GM23338 (cell line): ENCODE measurements at regions not wholly inside any gene's neighbourhood (a gene's known extent, or its start where the extent isn't known, plus 50 kb on each side); places are given as distances from the start of the nearest gene placed in this dataset.

ENCODE experiments used
- EZH2 ChIP-seq: fragments of 200-600 bp; sonication (generic); IDR thresholded peaks from one replicate; pipeline ENCODE4 v1.8.0; 2017; ENCODE audit warnings: antibody characterized with exemption, mild to moderate bottlenecking, low read depth; ENCODE audit not compliant: unreplicated experiment
- POLR2AphosphoS5 ChIP-seq: IDR thresholded peaks from 2 replicates; pipeline ENCODE4 v1.6.1; 2016; ENCODE audit warnings: antibody characterized with exemption, low read depth
- TF ChIP-seq, protein P1 (sequence below): IDR thresholded peaks from one replicate; pipeline ENCODE4 v1.6.1; 2018; ENCODE audit warnings: antibody characterized with exemption; ENCODE audit not compliant: unreplicated experiment

DNA sequence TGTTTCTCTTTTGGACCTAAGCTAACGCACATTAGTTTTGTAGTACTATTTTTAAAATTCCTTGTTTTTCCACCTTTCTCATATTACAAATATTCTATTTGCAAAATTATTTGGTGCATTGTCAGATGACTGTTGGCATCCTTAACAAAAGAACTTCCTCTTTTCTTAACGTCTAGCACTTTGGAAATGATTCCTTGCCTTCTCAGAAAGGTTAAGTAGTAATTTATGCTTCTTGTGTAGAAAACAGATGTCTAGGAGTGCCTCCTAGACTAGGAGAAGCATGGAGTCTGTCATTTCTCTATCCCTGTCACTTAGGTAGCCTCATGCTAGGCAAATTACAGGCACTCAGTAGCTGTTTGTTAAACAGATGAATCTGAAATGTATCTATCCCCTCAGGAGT, 64.4 kb downstream of the HSPA13 start:
- TF ChIP-seq POLR2AphosphoS5 = no peak
- TF ChIP-seq EZH2 = no peak
- TF ChIP-seq, protein P1, sequence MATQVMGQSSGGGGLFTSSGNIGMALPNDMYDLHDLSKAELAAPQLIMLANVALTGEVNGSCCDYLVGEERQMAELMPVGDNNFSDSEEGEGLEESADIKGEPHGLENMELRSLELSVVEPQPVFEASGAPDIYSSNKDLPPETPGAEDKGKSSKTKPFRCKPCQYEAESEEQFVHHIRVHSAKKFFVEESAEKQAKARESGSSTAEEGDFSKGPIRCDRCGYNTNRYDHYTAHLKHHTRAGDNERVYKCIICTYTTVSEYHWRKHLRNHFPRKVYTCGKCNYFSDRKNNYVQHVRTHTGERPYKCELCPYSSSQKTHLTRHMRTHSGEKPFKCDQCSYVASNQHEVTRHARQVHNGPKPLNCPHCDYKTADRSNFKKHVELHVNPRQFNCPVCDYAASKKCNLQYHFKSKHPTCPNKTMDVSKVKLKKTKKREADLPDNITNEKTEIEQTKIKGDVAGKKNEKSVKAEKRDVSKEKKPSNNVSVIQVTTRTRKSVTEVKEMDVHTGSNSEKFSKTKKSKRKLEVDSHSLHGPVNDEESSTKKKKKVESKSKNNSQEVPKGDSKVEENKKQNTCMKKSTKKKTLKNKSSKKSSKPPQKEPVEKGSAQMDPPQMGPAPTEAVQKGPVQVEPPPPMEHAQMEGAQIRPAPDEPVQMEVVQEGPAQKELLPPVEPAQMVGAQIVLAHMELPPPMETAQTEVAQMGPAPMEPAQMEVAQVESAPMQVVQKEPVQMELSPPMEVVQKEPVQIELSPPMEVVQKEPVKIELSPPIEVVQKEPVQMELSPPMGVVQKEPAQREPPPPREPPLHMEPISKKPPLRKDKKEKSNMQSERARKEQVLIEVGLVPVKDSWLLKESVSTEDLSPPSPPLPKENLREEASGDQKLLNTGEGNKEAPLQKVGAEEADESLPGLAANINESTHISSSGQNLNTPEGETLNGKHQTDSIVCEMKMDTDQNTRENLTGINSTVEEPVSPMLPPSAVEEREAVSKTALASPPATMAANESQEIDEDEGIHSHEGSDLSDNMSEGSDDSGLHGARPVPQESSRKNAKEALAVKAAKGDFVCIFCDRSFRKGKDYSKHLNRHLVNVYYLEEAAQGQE = no peak
